HG03045 (cell line): ENCODE measurements at regions not wholly inside any gene's neighbourhood (a gene's known extent, or its start where the extent isn't known, plus 50 kb on each side); places are given as distances from the start of the nearest gene placed in this dataset.
"Not testable (repeated sequence)": the region's sequence is repeated elsewhere in the genome, so short reads cannot be mapped to it uniquely, and the experiment has no call there.

Experiments
- ATAC-seq: cut with Tn5 transposase; IDR thresholded peaks from one replicate; pipeline ENCODE4 v1.9.1; 2021; ENCODE audit warnings: mild to moderate bottlenecking, moderate library complexity; ENCODE audit not compliant: unreplicated experiment

GRCh38 chr13:87975035-87975434 is 303.9 kb downstream of the SLITRK5 start:
- no peak for ATAC-seq

- ATAC-seq: not testable (repeated sequence)
These were observed 305.5 kb downstream of the SLITRK5 start for GRCh38 chr13:87976650-87977049.

GRCh38 chr13:87981416-87981815 is 310.2 kb downstream of the SLITRK5 start:
- no peak for ATAC-seq

GRCh38 chr13:87982400-87982799 is 311.2 kb downstream of the SLITRK5 start:
- ATAC-seq: no peak

- no peak for ATAC-seq
These were observed 315.6 kb downstream of the SLITRK5 start for GRCh38 chr13:87986639-87987250.

GRCh38 chr13:87998081-87998480 is 326.9 kb downstream of the SLITRK5 start:
- ATAC-seq: no peak

GRCh38 chr13:87999240-87999700 is 328.1 kb downstream of the SLITRK5 start:
- ATAC-seq: no peak

GRCh38 chr13:87999788-88000187 is 328.6 kb downstream of the SLITRK5 start:
- ATAC-seq: no peak

- ATAC-seq: no peak
These were observed 329.1 kb downstream of the SLITRK5 start for GRCh38 chr13:88000239-88000638.

- no peak for ATAC-seq
These were observed 329.6 kb downstream of the SLITRK5 start for GRCh38 chr13:88000787-88001186.

- ATAC-seq: no peak
These were observed 334.0 kb downstream of the SLITRK5 start for GRCh38 chr13:88005188-88005587.

- ATAC-seq: no peak
These were observed 343.4 kb downstream of the SLITRK5 start for GRCh38 chr13:88014527-88014926.

- no peak for ATAC-seq
These were observed 351.4 kb downstream of the SLITRK5 start for GRCh38 chr13:88022431-88023208.

- no peak for ATAC-seq
These were observed 355.1 kb downstream of the SLITRK5 start for GRCh38 chr13:88026241-88026640.

GRCh38 chr13:88031980-88032559 is 360.9 kb downstream of the SLITRK5 start:
- ATAC-seq: no peak

GRCh38 chr13:88036205-88036604 is 365.0 kb downstream of the SLITRK5 start:
- not testable (repeated sequence) for ATAC-seq

- ATAC-seq: no peak
These were observed 371.3 kb downstream of the SLITRK5 start for GRCh38 chr13:88042489-88042888.

GRCh38 chr13:88051746-88052482 is 380.7 kb downstream of the SLITRK5 start:
- ATAC-seq: no peak

- ATAC-seq: no peak
These were observed 392.6 kb downstream of the SLITRK5 start for GRCh38 chr13:88063741-88064140.

GRCh38 chr13:88066847-88067246 is 395.7 kb downstream of the SLITRK5 start:
- ATAC-seq: no peak

GRCh38 chr13:88068316-88068715 is 397.1 kb downstream of the SLITRK5 start:
- no peak for ATAC-seq
